ENCODE measurements at regions not wholly inside any gene's neighbourhood (a gene's known extent, or its start where the extent isn't known, plus 50 kb on each side); places are given as distances from the start of the nearest gene placed in this dataset.
"Not testable (repeated sequence)": the region's sequence is repeated elsewhere in the genome, so short reads cannot be mapped to it uniquely, and the experiment has no call there.

GRCh38 chr6:76533661-76534060, 461.2 kb upstream of the IMPG1 start:
- no peak for DNase-seq

DNA sequence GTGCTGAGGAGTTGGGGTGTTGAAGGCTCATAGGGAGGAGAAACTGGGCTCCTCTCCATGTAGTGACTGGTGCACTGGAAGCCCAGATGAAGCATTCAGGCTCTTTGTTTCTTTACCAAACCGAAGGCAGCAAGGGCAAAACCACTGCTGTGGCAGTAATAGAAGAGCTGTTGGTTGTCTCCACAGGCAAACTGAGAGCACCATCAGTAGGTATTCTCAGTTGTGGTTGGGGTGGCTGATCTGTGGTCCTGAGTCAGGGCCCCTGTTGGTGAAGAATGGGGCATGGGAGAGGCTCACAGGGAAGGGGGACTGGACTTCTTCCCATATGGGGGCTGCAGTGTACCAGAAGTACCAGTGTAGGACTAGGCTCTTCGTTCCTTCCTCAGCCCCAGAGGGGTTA, 460.2 kb upstream of the IMPG1 start:
- DNase-seq, result no peak

DNA sequence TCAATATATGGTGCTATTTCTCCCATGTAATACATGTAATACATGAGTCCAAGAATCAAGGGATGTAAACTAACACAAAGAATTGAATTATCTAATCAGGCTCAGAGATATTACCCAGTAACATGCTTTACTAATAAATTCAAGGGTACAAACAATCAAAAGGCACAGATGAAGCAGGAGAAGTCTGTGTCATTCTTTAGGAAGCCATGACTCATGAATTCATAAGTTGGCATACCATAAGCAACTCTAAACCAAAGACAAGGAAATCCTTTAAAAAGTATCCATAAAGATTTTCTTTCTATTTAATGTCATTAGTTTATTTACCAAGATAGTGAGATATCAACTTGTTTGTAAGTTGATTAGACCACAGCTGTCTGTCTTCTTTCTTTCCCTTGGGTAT, 446.0 kb upstream of the IMPG1 start:
- DNase-seq, result no peak

- DNase-seq, result no peak
Observed at GRCh38 chr6:76516924-76517323, 444.5 kb upstream of the IMPG1 start.

GRCh38 chr6:76510489-76510888, 438.0 kb upstream of the IMPG1 start:
- DNase-seq, result no peak

DNA sequence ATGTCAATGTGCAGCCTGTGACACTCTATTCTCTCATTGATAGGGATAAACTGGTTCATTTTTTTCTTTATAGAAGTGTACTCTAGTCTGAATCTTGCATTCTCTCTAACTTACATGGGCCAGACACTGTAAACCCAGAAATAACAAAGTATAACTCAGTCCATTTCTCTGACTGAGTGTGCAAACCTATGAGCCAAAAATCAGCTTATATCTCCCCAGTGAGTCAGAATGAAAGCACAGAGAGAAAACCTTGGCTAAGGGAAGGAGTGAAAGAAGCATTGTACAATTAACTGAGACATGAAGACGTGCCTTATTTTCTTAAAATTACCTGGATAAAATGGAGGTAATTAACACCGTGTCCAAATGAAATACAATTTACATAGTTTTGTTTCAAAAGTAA, 436.9 kb upstream of the IMPG1 start:
- DNase-seq, result no peak

DNA sequence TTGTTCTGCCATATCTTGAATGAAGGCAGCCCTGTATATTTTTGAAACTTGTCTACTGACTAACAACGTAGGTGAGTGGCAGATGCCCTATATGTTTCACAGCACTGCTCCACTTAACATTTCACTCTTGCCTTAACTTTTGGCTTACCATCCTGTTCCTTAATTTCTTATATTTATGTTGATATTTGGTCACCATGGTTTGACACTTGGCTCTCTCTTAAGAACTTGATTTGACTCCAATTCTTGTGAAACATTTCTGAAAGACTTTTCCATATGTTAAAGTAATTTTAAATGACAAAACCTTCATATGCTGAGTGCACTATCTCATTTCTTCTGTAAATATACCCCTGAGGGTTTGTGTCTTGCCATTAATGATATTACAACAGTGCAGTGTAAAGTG, 434.3 kb upstream of the IMPG1 start:
- peak; percentile 77 for DNase-seq

GRCh38 chr6:76495909-76496308, 423.4 kb upstream of the IMPG1 start:
- DNase-seq, result no peak

DNA sequence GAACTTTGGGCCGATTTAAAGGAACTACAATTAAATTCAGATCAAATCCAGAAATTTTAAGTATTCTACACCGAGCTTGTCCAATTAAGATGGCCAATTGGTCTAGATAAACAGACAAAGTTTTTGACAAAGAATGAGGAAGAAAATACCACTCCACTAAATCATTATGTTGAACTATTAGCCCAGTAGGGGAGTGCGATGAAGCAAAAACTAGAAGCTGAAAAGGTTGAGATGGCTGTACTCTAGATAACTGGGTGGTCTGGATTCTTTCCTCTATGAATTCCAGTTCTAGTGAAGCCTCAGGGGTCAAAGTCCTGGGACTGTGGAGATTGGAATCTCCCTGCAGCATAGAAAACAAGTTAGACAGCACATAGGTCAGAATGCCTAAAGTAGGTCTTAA, 418.9 kb upstream of the IMPG1 start:
- DNase-seq, result not testable (repeated sequence)

DNA sequence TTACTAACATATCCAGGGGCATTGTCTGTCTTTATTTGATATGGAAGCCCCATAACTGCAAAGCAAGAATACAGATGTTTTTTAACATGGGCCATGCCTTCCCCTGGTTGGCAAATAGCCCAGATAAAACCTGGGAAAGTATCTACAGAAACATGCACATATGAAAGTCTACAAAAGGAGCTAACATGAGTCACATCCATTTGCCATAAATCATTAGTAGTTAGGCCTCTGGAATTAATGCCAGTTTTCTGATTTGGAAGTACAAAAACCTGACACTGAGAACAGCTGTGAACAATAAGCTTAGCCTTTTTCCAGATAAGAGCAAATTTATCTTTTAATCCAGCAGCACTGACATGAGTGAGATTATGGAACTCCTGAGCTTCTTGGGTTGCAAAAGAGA, 418.0 kb upstream of the IMPG1 start:
- no peak for DNase-seq

GRCh38 chr6:76481101-76481500, 408.6 kb upstream of the IMPG1 start:
- no peak for DNase-seq

GRCh38 chr6:76472858-76473257, 400.4 kb upstream of the IMPG1 start:
- DNase-seq, result no peak

DNA sequence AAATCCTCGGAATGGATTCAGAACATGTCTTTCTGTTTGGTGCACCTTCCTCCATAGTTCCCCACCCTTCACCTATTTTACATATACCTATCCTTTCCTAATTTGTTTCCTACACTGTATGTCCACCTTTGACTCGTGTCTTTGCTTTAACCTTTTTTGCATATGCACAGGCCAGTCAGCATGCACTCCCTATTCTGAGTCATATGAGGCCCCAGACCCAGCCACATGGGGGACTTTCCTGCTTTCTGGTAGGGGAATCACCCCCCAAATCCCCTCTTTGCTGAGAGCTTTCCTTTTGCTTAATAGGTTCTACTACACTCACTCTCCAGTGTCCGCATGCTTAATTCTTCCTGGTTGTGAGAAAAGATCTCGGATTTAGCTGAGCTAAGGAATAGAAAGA, 393.8 kb upstream of the IMPG1 start:
- DNase-seq, result no peak

DNA sequence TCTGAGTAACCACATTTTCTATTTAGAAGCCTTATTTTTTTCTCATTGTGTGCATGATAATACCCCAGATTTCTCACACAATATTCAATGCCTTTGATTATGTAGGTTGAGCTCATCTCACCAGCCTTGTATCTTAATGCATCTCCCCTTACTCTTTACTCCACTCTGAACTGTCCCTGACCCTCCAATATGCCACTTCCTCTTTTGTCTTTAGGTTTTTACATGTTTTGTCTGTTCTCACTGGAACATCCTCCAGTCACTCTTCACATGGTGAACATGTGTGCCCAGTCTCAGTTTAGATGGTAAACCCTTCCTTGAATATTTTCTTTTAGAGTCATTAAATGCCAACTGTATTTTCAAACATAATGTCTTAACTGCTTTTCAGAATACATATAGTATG, 392.9 kb upstream of the IMPG1 start:
- no peak for DNase-seq

GRCh38 chr6:76453270-76453669, 380.8 kb upstream of the IMPG1 start:
- DNase-seq, result no peak

DNA sequence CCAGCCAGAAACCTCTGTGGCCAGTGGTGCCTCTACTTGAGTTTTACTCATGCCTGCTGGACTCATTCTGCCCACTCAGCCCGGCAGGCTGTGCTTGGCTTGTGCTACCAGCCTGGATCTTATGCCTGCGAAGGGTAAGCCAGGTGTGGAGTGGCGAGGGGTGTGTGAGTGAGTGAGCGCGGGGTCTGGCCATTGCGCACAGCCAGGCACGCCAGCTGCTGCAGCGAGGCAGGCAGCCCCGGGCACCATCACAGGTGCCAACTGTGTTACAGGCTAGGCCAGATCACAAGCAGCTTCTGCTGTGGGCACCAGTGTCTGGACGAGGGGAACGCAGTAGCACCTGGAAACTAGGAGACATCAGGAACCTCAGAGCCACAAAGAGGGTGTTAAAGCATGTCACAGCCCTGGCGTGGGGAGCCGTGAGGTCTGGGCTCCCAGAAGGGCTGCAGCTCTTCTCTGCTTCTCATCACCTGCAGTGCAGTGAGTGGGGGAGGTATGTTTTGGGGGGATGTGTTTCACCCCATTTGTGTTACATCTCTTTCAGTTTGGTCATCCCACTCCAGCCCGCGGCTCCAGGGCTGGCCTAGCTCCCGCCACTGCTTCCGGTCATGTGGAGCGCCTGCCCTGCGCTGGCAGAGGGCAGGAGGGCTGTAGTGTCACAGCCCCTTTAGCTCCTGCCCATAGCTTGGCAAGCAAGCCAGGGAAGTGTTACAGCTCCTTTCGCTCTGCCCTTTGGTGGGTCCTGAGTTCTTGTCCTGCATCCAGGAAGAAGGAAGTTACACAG, 379.7 kb upstream of the IMPG1 start:
- no peak for DNase-seq

GRCh38 chr6:76448109-76448508, 375.6 kb upstream of the IMPG1 start:
- no peak for DNase-seq

DNA sequence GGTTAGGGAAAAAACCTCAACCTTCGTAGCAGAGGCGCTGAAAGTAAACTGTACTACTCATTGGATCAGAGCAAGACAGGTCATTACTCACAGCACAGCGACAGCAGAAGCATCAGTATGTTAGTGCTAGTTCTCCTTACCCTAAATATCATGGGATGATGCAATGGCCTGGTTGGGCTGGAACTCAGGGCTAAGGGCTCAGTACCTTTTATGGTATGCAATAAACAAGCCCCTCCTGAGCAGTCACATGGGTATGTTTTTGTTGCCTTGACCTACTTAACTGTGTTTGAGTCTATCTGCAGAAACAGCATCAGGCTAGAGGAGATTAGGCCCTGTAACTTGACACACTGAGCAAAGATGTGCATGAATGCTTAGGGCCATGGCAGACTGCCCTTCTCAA, 369.4 kb upstream of the IMPG1 start:
- no peak for DNase-seq

- DNase-seq, result no peak
Observed at GRCh38 chr6:76439811-76440210, 367.3 kb upstream of the IMPG1 start.

GRCh38 chr6:76438768-76439167, 366.3 kb upstream of the IMPG1 start:
- no peak for DNase-seq

DNA sequence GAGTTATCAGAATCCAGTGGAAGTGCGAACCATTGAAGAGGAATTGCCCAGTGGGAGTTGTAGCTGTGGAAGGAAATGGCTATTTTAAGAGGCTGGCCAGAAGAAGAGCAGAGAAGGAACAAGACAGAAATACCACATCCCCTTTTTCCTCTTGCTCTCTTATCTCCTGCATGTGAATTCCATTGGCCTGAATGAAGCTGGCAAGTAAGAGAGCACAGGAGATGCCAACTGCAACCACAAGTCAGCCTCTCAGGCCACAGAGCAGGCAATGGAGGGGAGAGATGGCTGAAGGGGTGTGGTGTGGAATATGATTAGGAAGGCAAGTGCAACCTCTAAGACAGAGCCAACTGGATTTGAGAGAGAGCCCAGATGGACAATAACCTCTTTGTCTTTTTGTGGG, 362.7 kb upstream of the IMPG1 start:
- no peak for DNase-seq

GRCh38 chr6:76422511-76423213, 350.2 kb upstream of the IMPG1 start:
- DNase-seq, result no peak

- no peak for DNase-seq
Observed at GRCh38 chr6:76420094-76420493, 347.6 kb upstream of the IMPG1 start.

Measured in muscle of arm (tissue), 1 donor.